ENCODE measurements at regions not wholly inside any gene's neighbourhood (a gene's known extent, or its start where the extent isn't known, plus 50 kb on each side); places are given as distances from the start of the nearest gene placed in this dataset.

DNA sequence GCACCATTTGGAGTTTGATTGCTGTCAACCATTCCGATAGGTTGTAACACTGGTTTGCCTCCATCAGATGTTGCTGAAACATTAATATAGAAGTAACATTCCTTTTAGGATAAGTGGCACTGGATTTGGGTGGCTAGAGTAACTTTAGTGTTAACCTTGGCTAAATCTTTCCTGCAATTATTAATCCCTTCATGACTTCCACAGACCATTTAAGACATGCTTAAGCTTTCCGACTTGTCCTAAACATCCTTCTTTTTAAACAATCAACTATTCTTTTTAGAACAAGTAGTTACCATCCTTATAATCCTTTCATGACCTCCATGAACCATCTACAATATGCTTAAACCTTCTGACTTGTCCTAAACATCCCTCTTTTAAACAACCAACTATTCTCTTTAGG, 465.5 kb downstream of the DCDC2C start:
- Histone ChIP-seq H3K4me2 (ENCODE audit: low read depth, low read length) (no peak overlapping the region), H2AFZ (ENCODE audit: low read length) (no peak overlapping the region), H3K4me3 (replicated peaks in 1 of 3; ENCODE audit: insufficient read depth in 1 of 3, low read depth in 2 of 3, low read length in 3 of 3) (no peak overlapping the region), H3K27ac (ENCODE audit: extremely low read length, insufficient read depth, low read length) (no peak overlapping the region), H3K36me3 (replicated peaks in 1 of 2; ENCODE audit: control insufficient read depth in 1 of 2, insufficient read depth in 2 of 2, low read length in 2 of 2) (no peaks in the 10 kb centered on the region), H3K4me1 (ENCODE audit: insufficient read depth, low read length) (no peaks in the 10 kb centered on the region), H3K9ac (ENCODE audit: insufficient read depth, low read depth, low read length) (no peak overlapping the region), H3K27me3 (ENCODE audit: control insufficient read depth in 1 of 2, insufficient read depth in 2 of 2, low read length in 2 of 2) (no peaks in the 10 kb centered on the region), H4K20me1 (ENCODE audit: insufficient read depth, low read length) (no peaks in the 10 kb centered on the region), H3K9me3 (ENCODE audit: low read length) (peaks cover 98% of the 10 kb centered on the region), H3K79me2 (ENCODE audit: insufficient read depth, low read length) (no peaks in the 10 kb centered on the region)
- ChIA-PET POLR2A (no interaction called here), CTCF (ENCODE audit: low intra/inter-chr PET ratio, low total read pairs) (no interaction called here)
- WGBS (ENCODE audit: low lambda C conversion rate): 35% methylated on average over 2 of the region's 2 CpGs
- no TSS peak for BruUV-seq (replicated peaks)
- intact Hi-C loops (cut with micrococcal nuclease; ENCODE audit: unreplicated experiment): no loop called here
- DNase-seq (ENCODE audit: low spot score): no peak
- no peak for FAIRE-seq
- in situ Hi-C loops (cut with HindIII; ENCODE audit: extremely low pct_ligation_motif_present, low pct_unique_long_range_greater_than_20kb): no loop called here
- no peak for ATAC-seq
- TF ChIP-seq CBX5 (CRISPR knock-in tag; IDR thresholded peaks at IDR 0.05; ENCODE audit: borderline replicate concordance) (no peak), ZNF670 (CRISPR knock-in tag; IDR thresholded peaks at IDR 0.05; ENCODE audit: borderline replicate concordance) (no peak), HOXA7 (CRISPR knock-in tag; IDR thresholded peaks at IDR 0.05) (no peak), ZNF724P (CRISPR knock-in tag; IDR thresholded peaks at IDR 0.05; ENCODE audit: borderline replicate concordance) (0 out of 2 replicates have a peak, but pooled peaks have one; percentile 53), ASH2L (IDR thresholded peaks at IDR 0.05; ENCODE audit: insufficient read length, low read depth, low read length) (no peak), ZMYM4 (CRISPR knock-in tag; IDR thresholded peaks at IDR 0.05) (no peak)
- TF ChIP-seq, protein P1, sequence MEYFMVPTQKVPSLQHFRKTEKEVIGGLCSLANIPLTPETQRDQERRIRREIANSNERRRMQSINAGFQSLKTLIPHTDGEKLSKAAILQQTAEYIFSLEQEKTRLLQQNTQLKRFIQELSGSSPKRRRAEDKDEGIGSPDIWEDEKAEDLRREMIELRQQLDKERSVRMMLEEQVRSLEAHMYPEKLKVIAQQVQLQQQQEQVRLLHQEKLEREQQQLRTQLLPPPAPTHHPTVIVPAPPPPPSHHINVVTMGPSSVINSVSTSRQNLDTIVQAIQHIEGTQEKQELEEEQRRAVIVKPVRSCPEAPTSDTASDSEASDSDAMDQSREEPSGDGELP (IDR thresholded peaks at IDR 0.05; ENCODE audit: borderline replicate concordance, low read depth): no peak
- TF ChIP-seq, protein P2, sequence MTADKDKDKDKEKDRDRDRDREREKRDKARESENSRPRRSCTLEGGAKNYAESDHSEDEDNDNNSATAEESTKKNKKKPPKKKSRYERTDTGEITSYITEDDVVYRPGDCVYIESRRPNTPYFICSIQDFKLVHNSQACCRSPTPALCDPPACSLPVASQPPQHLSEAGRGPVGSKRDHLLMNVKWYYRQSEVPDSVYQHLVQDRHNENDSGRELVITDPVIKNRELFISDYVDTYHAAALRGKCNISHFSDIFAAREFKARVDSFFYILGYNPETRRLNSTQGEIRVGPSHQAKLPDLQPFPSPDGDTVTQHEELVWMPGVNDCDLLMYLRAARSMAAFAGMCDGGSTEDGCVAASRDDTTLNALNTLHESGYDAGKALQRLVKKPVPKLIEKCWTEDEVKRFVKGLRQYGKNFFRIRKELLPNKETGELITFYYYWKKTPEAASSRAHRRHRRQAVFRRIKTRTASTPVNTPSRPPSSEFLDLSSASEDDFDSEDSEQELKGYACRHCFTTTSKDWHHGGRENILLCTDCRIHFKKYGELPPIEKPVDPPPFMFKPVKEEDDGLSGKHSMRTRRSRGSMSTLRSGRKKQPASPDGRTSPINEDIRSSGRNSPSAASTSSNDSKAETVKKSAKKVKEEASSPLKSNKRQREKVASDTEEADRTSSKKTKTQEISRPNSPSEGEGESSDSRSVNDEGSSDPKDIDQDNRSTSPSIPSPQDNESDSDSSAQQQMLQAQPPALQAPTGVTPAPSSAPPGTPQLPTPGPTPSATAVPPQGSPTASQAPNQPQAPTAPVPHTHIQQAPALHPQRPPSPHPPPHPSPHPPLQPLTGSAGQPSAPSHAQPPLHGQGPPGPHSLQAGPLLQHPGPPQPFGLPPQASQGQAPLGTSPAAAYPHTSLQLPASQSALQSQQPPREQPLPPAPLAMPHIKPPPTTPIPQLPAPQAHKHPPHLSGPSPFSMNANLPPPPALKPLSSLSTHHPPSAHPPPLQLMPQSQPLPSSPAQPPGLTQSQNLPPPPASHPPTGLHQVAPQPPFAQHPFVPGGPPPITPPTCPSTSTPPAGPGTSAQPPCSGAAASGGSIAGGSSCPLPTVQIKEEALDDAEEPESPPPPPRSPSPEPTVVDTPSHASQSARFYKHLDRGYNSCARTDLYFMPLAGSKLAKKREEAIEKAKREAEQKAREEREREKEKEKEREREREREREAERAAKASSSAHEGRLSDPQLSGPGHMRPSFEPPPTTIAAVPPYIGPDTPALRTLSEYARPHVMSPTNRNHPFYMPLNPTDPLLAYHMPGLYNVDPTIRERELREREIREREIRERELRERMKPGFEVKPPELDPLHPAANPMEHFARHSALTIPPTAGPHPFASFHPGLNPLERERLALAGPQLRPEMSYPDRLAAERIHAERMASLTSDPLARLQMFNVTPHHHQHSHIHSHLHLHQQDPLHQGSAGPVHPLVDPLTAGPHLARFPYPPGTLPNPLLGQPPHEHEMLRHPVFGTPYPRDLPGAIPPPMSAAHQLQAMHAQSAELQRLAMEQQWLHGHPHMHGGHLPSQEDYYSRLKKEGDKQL (CRISPR knock-in tag; IDR thresholded peaks at IDR 0.05; ENCODE audit: low read depth): no peak
- TF ChIP-seq, protein P3, sequence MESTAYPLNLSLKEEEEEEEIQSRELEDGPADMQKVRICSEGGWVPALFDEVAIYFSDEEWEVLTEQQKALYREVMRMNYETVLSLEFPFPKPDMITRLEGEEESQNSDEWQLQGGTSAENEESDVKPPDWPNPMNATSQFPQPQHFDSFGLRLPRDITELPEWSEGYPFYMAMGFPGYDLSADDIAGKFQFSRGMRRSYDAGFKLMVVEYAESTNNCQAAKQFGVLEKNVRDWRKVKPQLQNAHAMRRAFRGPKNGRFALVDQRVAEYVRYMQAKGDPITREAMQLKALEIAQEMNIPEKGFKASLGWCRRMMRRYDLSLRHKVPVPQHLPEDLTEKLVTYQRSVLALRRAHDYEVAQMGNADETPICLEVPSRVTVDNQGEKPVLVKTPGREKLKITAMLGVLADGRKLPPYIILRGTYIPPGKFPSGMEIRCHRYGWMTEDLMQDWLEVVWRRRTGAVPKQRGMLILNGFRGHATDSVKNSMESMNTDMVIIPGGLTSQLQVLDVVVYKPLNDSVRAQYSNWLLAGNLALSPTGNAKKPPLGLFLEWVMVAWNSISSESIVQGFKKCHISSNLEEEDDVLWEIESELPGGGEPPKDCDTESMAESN (CRISPR knock-in tag; conservative IDR thresholded peaks at IDR 0.05): no peak
